ENCODE measurements at regions not wholly inside any gene's neighbourhood (a gene's known extent, or its start where the extent isn't known, plus 50 kb on each side); places are given as distances from the start of the nearest gene placed in this dataset.

DNA sequence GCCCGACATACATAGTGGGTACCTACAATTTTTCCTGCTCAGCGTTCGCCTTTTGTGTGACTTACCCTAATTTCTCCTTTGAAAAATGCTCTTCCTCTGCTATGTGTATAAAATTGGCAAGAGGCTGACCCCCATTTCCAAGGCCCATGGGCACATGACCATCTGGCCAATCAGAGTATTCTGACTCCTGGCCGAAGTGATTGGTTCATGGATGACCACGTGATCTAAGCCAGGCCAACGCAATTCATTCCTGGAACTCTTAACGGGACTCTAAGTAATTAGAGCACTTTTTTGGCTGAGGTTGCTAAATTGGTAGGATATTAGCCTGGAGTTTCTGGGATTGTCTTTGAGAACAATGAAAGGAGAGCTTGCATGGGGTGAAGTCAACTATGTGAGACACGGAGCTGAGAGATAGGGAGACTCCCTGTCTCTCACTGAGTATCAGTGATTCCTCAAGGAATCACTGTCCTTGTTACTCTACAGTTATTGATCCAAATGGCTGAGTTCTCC, 110.1 kb upstream of the TBX3 start:
- TF ChIP-seq, protein P1, sequence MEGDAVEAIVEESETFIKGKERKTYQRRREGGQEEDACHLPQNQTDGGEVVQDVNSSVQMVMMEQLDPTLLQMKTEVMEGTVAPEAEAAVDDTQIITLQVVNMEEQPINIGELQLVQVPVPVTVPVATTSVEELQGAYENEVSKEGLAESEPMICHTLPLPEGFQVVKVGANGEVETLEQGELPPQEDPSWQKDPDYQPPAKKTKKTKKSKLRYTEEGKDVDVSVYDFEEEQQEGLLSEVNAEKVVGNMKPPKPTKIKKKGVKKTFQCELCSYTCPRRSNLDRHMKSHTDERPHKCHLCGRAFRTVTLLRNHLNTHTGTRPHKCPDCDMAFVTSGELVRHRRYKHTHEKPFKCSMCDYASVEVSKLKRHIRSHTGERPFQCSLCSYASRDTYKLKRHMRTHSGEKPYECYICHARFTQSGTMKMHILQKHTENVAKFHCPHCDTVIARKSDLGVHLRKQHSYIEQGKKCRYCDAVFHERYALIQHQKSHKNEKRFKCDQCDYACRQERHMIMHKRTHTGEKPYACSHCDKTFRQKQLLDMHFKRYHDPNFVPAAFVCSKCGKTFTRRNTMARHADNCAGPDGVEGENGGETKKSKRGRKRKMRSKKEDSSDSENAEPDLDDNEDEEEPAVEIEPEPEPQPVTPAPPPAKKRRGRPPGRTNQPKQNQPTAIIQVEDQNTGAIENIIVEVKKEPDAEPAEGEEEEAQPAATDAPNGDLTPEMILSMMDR (IDR thresholded peaks at IDR 0.05; ENCODE audit: control extremely low read depth, extremely low read depth): no peak
- Histone ChIP-seq H3K9ac (ENCODE audit: insufficient read depth in 1 of 2, low read length in 2 of 2) (no peak overlapping the region), H3K27me3 (ENCODE audit: control insufficient read depth in 3 of 3, insufficient read depth in 3 of 3, low read length in 2 of 3) (no peaks in the 10 kb centered on the region), H3K36me3 (ENCODE audit: control insufficient read depth in 4 of 4, insufficient read depth in 4 of 4, low read length in 4 of 4) (no peaks in the 10 kb centered on the region), H3K27ac (ENCODE audit: low read depth in 1 of 2, low read length in 1 of 2) (no peak overlapping the region), H3K9me3 (ENCODE audit: control insufficient read depth in 4 of 4, insufficient read depth in 3 of 4, low read length in 3 of 4) (no peaks in the 10 kb centered on the region), H3K4me3 (no peak overlapping the region), H3K4me1 (ENCODE audit: control insufficient read depth in 5 of 5, insufficient read depth in 5 of 5, low read length in 5 of 5) (no peaks in the 10 kb centered on the region)
- ATAC-seq (ENCODE audit: insufficient read depth, low FRiP score): no peak
- 84 to 91% methylated on average over 8 of the region's 8 CpGs for WGBS, 2 donors
- no peak for DNase-seq

DNA sequence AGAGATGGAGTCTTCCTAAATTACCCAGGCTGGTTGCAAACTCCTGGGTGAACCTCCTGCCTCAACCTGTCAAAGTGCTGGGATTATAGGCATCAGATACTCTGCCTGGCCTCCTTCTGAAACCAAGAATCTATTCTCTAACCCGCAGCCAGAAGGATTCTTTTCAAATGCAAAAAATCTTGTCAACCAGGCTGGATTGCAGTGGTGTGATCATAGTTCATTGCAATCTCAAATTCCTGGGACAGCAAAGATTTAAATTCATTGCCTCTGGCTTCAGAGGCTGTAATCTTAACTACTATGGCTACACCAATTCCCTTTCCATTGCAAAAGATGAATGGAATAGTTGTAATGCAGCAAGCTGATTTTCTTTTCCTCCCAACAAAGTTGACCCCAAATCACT, 106.3 kb upstream of the TBX3 start:
- H3K4me3 ChIP-seq: no peak overlapping the region
- no peaks in the 10 kb centered on the region for H3K27me3 ChIP-seq (ENCODE audit: control insufficient read depth in 3 of 3, insufficient read depth in 3 of 3, low read length in 2 of 3)
- H3K4me1 ChIP-seq (ENCODE audit: control insufficient read depth in 5 of 5, insufficient read depth in 5 of 5, low read length in 5 of 5): no peaks in the 10 kb centered on the region
- no peaks in the 10 kb centered on the region for H3K36me3 ChIP-seq (ENCODE audit: control insufficient read depth in 4 of 4, insufficient read depth in 4 of 4, low read length in 4 of 4)
- no peak for ATAC-seq (ENCODE audit: insufficient read depth, low FRiP score)
- WGBS, 2 donors: 87 to 91% methylated on average over 1 of the region's 1 CpG
- no peaks in the 10 kb centered on the region for H3K9me3 ChIP-seq (ENCODE audit: control insufficient read depth in 4 of 4, insufficient read depth in 3 of 4, low read length in 3 of 4)
- no peak overlapping the region for H3K27ac ChIP-seq (ENCODE audit: low read depth in 1 of 2, low read length in 1 of 2)
- TF ChIP-seq, protein P1 (IDR thresholded peaks at IDR 0.05; ENCODE audit: control extremely low read depth, extremely low read depth): no peak
- no peak for DNase-seq
- H3K9ac ChIP-seq (ENCODE audit: insufficient read depth in 1 of 2, low read length in 2 of 2): no peak overlapping the region

DNA sequence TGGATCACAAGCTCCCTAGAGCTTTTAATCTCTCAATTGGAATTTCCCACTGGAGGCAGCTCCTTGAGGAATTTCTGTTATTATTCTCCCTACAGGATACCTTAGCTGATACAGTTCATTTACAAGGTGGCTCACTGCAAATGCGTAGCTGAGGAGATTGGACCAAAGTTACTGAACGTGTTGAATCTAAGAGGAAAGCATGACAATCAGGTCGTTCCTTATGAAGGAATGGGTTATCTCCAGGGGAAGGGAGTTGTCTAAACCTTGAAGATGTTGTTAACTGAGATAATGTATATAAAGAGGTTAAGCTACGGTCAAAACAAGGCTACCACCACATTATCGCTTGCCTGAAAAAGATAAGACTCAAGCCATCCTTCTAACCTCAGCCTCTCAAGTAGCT, 105.8 kb upstream of the TBX3 start:
- 78 to 82% methylated on average over 5 of the region's 5 CpGs for WGBS, 2 donors
- Histone ChIP-seq H3K36me3 (ENCODE audit: control insufficient read depth in 4 of 4, insufficient read depth in 4 of 4, low read length in 4 of 4) (no peaks in the 10 kb centered on the region), H3K4me3 (no peak overlapping the region), H3K27me3 (ENCODE audit: control insufficient read depth in 3 of 3, insufficient read depth in 3 of 3, low read length in 2 of 3) (no peaks in the 10 kb centered on the region), H3K27ac (ENCODE audit: low read depth in 1 of 2, low read length in 1 of 2) (no peak overlapping the region), H3K9me3 (ENCODE audit: control insufficient read depth in 4 of 4, insufficient read depth in 3 of 4, low read length in 3 of 4) (no peaks in the 10 kb centered on the region), H3K9ac (ENCODE audit: insufficient read depth in 1 of 2, low read length in 2 of 2) (no peak overlapping the region), H3K4me1 (ENCODE audit: control insufficient read depth in 5 of 5, insufficient read depth in 5 of 5, low read length in 5 of 5) (no peaks in the 10 kb centered on the region)
- DNase-seq (no peak), ATAC-seq (ENCODE audit: insufficient read depth, low FRiP score) (no peak)
- TF ChIP-seq, protein P1 (IDR thresholded peaks at IDR 0.05; ENCODE audit: control extremely low read depth, extremely low read depth): no peak

DNA sequence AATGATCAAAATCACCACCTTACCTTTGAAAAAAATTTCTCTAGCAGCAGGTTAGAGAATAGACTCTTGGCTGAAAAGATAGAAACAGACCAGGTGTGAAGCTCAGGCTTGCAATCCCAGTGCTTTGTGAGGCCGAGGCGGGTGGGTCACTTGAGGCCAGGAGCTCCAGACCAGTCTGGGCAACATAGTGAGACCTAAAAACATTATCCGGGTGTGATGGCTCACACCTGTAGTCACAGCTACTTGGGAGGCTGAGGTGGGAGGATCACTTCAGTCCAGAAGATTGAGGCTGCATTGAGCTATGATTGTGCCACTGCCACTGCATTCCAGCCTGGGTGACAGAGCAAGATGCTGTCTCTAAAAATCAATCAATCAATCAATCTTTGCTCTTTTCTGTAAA, 105.3 kb upstream of the TBX3 start:
- Histone ChIP-seq H3K36me3 (ENCODE audit: control insufficient read depth in 4 of 4, insufficient read depth in 4 of 4, low read length in 4 of 4) (no peaks in the 10 kb centered on the region), H3K9ac (ENCODE audit: insufficient read depth in 1 of 2, low read length in 2 of 2) (no peak overlapping the region), H3K4me1 (ENCODE audit: control insufficient read depth in 5 of 5, insufficient read depth in 5 of 5, low read length in 5 of 5) (no peaks in the 10 kb centered on the region), H3K27ac (ENCODE audit: low read depth in 1 of 2, low read length in 1 of 2) (no peak overlapping the region), H3K4me3 (no peak overlapping the region), H3K9me3 (ENCODE audit: control insufficient read depth in 4 of 4, insufficient read depth in 3 of 4, low read length in 3 of 4) (no peaks in the 10 kb centered on the region), H3K27me3 (ENCODE audit: control insufficient read depth in 3 of 3, insufficient read depth in 3 of 3, low read length in 2 of 3) (no peaks in the 10 kb centered on the region)
- no peak for DNase-seq
- 87 to 94% methylated on average over 3 of the region's 3 CpGs for WGBS, 2 donors
- TF ChIP-seq, protein P1 (IDR thresholded peaks at IDR 0.05; ENCODE audit: control extremely low read depth, extremely low read depth): no peak
- no peak for ATAC-seq (ENCODE audit: insufficient read depth, low FRiP score)
